Astrocyte (in vitro differentiated cells and primary cell): ENCODE measurements at regions not wholly inside any gene's neighbourhood (a gene's known extent, or its start where the extent isn't known, plus 50 kb on each side); places are given as distances from the start of the nearest gene placed in this dataset.

ENCODE experiments used
- EZH2 ChIP-seq: IDR thresholded peaks from 2 replicates; pipeline ENCODE4 v1.6.1; 2012; ENCODE audit warnings: mild to moderate bottlenecking, low read length, inconsistent platforms; ENCODE audit not compliant: insufficient read depth
- TF ChIP-seq, protein P1 (sequence below): IDR thresholded peaks from 2 replicates; pipeline ENCODE4 v1.5.1; 2011; ENCODE audit warnings: low read depth, mild to moderate bottlenecking, inconsistent platforms, low read length, moderate library complexity; ENCODE audit not compliant: insufficient read depth

- TF ChIP-seq, protein P1, sequence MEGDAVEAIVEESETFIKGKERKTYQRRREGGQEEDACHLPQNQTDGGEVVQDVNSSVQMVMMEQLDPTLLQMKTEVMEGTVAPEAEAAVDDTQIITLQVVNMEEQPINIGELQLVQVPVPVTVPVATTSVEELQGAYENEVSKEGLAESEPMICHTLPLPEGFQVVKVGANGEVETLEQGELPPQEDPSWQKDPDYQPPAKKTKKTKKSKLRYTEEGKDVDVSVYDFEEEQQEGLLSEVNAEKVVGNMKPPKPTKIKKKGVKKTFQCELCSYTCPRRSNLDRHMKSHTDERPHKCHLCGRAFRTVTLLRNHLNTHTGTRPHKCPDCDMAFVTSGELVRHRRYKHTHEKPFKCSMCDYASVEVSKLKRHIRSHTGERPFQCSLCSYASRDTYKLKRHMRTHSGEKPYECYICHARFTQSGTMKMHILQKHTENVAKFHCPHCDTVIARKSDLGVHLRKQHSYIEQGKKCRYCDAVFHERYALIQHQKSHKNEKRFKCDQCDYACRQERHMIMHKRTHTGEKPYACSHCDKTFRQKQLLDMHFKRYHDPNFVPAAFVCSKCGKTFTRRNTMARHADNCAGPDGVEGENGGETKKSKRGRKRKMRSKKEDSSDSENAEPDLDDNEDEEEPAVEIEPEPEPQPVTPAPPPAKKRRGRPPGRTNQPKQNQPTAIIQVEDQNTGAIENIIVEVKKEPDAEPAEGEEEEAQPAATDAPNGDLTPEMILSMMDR: no peak
- no peak for TF ChIP-seq EZH2
These were observed 96.5 kb upstream of the DHX15 start for GRCh38 chr4:24680746-24681448.
